Activated T-cell treated with anti-CD3 and anti-CD28 coated beads for 48 hours (primary cell): ENCODE measurements at regions not wholly inside any gene's neighbourhood (a gene's known extent, or its start where the extent isn't known, plus 50 kb on each side); places are given as distances from the start of the nearest gene placed in this dataset.

Source experiments
- DNase-seq: peaks from one replicate; pipeline ENCODE4 v3.0.0-alpha.2; 2020; ENCODE audit warnings: low read depth

DNA sequence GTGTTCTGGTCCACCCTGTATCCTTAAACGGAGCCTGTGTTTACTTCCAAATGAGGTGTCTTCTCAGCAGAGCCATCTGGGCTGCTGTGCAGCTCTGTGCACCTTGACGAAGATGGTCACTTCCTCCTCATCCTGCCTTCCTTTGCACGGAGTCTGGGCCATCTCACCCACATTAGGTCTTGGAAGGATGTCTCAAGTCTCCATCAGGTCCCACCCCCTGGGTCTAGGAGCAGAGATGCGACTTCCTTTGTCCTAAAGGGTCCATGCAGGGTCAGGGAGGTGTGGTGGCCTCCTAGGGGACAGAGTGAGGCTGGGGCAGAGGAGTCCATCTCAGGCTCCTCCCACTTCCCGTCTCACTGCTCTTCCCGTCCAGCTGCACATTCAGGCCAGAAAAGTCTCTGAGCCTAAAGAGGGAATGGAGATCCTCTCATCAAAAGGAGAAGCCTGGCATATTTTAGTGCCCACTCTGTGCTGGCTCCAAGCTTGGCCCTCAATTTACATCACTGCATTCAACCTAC is 209.2 kb downstream of the MATN1 start:
- no peak for DNase-seq

DNA sequence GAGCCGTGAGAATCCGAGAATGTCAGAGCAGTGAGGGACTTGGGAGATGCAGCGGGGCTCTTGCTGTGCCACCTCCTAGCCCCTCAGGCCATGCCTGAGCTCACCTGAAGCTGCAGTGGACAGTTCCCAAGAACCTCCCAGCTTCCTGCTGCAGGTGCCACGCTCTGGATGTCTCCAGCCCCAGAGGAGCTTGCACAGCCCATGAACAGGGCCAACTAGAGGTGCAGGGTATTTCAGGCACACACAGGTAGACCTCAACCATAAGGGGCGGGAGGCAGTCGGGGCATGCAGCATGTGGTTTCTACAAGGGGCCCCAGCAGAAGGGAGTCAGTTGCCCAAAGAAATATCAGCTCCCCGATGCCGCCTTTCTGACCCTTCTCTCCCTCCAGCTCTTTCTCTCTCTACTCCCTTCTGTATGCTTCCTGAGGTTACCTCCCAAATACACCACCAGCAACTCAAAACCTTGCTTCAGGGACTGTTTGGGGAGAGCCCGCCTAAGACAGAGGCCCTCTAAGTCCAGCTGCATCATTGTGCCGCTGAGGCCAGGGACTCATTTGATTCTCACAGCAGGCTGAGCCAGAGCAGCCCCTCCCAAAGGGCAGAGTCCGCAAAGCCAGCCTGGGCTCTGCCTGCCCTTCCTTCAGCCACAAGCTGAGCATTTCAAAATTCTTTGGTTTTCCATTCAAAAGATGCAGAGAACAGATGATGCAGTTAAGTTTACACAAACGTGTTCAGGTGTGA is 209.8 kb downstream of the MATN1 start:
- no peak for DNase-seq

DNA sequence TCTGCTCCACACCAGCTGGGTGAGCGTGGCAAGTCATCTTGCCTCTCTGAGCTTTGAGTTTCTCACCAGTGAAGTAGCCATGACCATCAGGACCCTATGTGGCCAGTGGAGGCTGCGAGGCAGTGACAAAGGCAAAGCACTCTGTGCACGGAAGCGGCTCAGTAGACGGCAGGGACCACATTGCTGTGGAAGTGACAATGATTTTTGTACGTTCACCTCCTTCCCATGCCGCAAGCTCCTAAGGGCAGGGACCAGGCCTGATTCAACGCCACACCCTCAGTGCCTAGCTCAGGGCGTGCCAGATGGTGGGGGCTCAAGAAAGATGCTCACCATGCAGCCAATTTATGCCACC is 210.5 kb downstream of the MATN1 start:
- no peak for DNase-seq

DNA sequence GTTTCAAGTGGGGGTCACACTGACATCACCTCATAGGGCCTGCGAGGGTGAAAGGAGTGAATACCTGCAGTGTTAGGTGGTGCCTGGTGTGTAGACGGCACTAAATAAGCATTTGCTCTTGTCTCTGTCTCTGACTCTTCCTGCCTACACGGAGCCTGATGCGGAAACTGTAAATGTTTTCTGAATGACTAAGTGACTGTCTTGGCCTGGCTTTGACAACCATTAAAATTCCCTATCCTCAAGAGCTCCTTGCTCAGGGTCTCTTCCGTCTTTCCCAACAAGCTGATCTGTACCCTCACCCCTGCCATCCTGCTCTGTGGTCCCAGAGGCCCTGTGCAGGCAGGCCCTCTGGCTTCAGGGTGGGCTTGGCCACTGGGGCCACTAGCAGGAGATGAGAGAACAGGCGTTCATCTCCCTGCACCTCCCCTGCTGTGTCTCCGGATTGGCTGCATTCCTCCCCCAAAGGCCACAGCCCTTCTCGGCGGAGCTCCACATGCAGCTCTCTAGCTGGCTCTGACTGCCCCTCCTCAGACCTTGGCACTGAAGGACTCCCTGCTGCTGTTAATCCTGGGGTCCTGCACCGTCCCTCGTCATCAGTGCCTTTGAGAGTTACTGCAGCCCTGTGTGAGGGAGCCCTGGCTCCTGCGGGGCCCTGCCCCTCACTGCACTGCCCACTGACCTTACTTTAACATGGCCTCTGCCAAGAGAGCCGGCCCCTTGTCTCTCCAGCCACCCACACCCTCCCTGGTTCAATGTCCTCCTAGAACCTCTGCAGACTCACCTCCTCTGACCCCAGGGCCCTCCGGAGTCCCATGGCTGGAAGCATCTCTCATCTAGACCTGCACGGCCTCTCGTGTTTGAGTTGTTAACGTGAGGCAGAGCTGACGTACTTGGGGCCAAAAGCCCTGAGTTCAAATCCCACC is 211.1 kb downstream of the MATN1 start:
- no peak for DNase-seq

- no peak for DNase-seq
These were observed 211.8 kb downstream of the MATN1 start for GRCh38 chr1:30511563-30511962.

DNA sequence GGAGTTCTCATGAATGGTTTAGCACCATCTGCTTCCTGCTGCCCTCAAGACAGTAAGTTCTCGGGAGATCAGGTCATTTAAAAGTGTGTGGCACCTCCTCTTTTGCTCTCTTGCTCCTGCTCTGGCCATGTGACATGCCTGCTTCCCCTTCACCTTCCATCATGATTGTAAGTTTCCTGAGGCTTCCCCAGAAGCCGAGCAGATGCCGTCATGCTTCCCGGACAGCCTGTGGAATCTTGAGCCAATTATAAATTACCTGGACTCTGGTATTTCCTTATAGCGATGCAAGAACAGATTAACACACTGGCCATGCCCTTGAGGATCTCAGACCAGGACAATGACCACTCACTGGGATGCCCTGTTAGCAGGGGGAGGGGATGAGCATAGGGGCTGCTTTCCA is 212.3 kb downstream of the MATN1 start:
- DNase-seq, result no peak

DNA sequence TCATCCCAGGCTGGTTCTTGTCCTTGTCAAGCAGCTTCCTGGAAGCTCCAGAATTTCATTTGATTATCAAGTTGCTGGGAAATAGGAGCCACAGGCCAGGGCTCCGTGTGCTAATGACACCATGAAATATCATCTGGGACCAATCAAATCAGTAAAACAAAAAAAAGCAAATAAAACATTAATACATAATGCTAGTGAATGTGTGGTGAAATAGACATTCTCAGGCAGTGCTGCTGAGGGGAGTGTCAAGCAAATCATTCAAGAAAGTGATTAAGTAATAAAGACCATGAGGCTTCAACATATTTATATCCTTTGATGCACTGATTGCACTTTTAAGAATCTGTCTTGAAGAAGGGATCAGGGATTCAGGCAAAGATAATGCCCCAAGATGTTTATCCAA is 213.7 kb downstream of the MATN1 start:
- DNase-seq, result no peak

GRCh38 chr1:30508611-30509010 is 214.8 kb downstream of the MATN1 start:
- no peak for DNase-seq

DNA sequence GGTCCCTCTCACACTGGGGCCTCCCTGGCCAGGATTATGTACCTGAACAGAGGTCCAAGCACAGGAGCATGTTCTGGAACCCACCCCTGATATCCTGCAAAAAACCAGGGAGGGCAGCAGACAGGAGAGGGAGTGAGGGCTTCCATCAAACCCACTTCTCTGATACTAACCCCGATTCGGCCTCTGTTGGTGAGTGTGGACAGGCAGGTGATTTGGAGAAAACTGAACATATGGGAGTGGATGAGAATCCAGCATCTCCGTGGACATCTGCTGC is 215.3 kb downstream of the MATN1 start:
- no peak for DNase-seq

- no peak for DNase-seq
These were observed 215.8 kb downstream of the MATN1 start for GRCh38 chr1:30507401-30508174.

- no peak for DNase-seq
These were observed 216.4 kb downstream of the MATN1 start for GRCh38 chr1:30507016-30507312.

DNA sequence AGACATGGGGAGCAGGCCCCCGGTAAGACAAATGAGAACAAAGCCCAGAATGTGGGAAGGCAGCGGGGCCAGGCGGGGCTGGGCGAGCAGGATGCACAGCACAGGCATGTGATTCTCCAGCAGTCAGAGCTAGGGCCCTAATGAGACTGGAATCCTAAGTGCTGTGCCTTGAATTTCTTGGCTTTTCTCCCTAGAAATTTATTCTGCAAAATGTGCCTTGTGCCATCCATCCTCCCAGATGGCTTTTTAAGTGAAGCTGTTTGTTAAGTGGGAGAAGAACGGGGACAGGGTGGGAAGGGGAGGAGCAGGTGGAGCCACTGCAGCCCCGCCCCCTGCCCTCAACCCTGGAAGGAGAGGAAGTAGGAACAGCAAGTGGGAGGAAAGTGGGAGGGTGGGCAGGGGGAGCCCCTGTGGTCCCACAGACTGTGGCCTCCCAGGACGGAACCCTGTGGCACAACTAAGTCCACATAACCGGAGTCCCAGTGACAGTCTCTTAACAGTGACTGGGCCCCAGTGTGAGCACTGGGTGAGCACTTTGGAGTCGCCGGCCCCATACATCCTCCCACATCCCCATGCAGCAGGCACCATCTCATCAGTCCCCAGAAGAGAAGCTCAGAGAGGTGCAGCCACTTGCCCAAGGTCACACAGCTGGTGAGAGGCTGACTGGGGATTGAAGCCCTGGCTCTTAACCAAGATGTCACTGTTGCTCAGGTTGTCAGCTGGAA is 216.9 kb downstream of the MATN1 start:
- DNase-seq, result no peak

DNA sequence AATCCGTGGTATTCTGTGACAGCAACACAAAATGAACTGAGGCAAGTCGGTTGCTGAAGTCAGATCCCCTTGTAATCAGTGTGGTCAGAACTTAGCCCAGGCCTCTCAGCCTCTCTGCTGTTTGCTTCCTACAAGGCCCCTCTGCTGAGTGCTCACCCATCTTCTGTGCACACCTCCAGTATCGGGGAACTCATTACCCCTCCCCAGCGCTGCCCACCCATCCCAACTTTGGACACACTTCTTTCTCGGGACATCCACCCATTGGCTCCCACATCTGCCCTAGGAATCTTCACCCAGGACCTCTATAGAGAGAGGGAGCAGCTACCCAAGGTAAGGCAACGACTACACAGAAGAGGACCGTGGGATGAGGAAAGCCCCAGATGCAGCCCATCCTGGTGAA is 217.5 kb downstream of the MATN1 start:
- DNase-seq, result no peak

DNA sequence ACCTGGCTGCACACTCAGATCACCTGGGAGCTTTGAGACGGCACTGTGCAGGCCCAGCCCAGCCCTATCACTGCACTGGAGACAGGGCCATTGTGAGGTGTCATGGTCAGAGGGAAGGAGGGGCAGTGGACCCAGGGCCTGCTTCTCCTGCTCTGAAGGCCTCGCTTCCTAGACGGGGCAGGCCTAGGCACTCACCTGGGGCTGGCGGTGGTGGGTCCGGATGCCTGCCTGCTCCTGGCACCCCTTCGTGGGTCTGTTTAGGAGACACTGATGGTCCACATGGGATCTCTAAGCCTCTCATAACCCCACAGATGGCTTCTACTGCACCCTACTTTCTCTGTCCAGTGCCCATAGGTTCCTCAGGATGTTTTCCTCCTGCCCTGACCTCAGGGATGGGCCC is 230.9 kb downstream of the MATN1 start:
- DNase-seq, result no peak

GRCh38 chr1:30491831-30492230 is 231.6 kb downstream of the MATN1 start:
- DNase-seq, result no peak

GRCh38 chr1:30490554-30491053 is 232.8 kb downstream of the MATN1 start:
- DNase-seq, result no peak

DNA sequence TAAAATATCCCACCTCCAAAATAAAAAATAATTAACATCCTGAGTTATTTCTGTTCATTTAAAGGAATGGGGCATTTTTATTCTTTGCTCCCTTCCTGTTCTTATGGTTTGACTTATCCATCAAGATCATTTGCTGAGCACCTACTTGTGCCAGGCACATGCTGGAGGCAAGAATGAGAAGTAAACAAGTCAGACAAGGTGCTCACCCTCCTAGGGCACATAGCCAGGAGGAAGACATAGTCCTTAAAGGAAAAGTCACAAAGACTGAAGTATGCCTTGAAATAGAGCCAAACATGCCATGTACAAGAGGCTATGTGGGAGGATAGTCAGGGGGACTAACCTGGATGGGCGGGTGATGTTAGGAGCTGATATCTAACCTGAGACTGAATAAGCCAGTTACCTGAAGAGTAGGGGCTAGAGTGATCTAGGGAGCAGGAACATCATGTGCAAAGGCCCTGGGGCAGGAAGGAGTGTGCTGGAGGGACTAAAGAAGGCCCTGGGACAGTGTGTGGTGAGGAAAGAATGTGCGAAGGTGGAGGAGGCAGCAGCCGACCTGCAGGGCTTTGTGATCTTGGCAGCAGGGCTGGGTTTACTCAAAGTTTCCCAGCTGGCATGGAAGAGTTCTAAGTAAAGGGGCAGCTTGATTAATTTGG is 233.5 kb downstream of the MATN1 start:
- no peak for DNase-seq

DNA sequence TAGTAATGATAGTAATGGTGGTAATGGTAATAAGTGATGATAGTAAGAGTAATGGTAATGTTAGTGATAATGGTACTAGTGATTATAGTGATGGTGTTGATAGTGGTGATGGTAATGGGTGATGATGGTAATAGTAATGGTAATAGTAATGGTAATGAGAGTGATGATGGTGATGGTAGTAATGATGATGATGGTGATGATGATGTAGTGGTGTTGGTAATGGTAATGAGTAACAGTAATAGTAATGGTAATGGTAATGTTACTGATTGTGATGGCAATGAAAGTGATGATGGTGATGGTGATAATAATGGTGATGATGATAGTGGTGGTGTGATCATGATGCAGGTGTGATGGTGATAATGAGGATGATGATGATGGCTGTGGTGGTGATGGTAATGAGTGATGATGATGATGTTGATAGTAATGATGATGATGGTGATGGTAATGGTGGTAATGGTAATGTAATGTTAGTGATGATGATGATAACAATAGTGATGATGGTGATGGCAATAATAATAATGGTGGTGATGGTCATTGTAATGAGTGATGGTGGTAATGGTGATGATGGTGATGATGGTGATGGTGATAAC is 235.0 kb downstream of the MATN1 start:
- no peak for DNase-seq

GRCh38 chr1:30487042-30487441 is 236.3 kb downstream of the MATN1 start:
- no peak for DNase-seq

DNA sequence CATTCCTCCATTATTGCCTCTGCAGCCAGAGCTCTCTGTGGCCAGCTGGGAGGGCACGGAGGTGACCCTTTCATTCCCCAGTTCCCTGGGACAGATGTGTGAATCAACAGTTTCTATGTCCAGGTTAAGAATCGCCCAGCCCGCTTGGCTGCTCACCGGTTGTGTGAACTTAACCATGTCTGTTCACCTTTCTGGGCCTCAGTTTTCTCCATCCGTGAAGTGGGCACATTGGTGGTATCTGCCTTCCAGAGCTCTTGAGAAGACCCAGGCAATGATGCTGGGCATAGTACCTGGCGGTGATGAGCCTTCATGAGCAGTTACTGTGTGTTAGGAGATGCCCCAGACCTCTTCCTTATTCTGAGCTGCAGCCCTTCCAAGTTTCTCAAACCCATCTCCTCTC is 238.3 kb downstream of the MATN1 start:
- no peak for DNase-seq

DNA sequence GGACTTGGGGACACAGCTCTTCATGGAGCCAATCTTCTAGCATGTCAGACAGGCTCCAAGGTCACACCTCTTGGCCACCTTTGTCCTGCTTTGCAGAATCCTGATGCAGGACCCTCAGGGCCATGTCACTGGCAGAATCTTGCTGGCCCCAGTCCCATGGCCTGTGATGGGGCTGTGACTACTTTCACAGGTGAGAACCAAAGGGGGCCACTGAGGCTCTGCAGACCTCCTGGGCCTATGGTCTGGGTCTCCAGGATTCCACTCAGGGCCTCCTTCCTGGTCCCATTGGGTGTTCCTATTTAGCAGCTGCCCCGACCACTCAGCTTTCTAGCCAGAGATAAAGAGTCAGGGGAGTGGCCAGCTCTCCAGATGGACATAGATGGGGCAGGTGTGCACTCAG is 238.7 kb downstream of the MATN1 start:
- DNase-seq, result no peak
